ENCODE measurements at regions not wholly inside any gene's neighbourhood (a gene's known extent, or its start where the extent isn't known, plus 50 kb on each side); places are given as distances from the start of the nearest gene placed in this dataset.

DNA sequence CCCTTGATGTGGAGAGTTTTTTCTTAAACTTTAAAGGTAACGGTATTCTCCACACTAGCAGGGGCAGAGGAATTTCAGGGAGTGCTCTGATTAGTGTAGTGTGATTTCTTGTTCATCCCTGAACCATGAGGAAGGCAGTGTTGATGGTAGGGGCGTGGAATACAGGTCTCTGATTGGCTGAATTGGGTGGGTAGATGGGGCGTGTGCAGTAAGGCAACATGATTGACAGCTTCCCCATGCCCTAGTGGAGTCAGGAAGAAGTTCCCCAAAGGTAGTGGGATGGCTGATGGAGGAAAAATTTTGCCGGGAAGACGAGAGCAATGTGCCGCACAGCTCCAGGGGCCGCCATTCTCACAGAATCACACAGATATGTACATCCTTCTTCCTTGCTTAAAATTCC is 97.4 kb upstream of the SALL4 start:
- Histone ChIP-seq H3K36me3 (no peaks in the 10 kb centered on the region), H3K4me1 (no peaks in the 10 kb centered on the region), H3K4me3 (no peak overlapping the region), H3K27me3 (no peaks in the 10 kb centered on the region), H3K27ac (no peak overlapping the region), H3K9me3 (no peaks in the 10 kb centered on the region)
- TF ChIP-seq CTCF (IDR thresholded peaks at IDR 0.05), result no peak
- intact Hi-C loops (cut with DNase I; ENCODE audit: low total_unique reads), result no loop called here
- DNase-seq, result no peak

DNA sequence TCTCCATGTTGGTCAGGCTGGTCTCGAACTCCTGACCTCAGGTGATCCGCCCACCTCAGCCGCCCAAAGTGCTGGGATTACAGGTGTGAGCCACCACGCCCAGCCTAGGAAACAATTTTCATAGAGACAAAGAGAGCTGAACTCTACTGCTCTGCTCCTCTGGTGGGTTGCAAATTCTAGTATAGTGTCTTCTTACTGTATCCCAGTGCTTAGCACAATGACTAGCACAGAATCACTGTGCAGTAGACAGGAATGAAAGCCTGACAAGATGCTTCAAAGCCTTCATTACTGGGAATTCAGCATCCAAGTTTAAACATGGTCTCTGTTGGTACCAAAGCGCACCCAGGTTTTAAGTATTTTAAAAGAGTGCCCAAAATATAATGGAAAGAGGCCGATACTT is 96.5 kb upstream of the SALL4 start:
- no peaks in the 10 kb centered on the region for H3K36me3 ChIP-seq
- intact Hi-C loops (cut with DNase I; ENCODE audit: low total_unique reads), result no loop called here
- no peak for TF ChIP-seq CTCF (IDR thresholded peaks at IDR 0.05)
- no peaks in the 10 kb centered on the region for H3K27me3 ChIP-seq
- H3K4me1 ChIP-seq, result no peaks in the 10 kb centered on the region
- H3K9me3 ChIP-seq, result no peaks in the 10 kb centered on the region
- DNase-seq, result no peak
- no peak overlapping the region for H3K4me3 ChIP-seq
- no peak overlapping the region for H3K27ac ChIP-seq

GRCh38 chr20:51894619-51895018 is 92.3 kb upstream of the SALL4 start:
- no peak overlapping the region for H3K4me3 ChIP-seq
- DNase-seq, result no peak
- H3K9me3 ChIP-seq, result no peaks in the 10 kb centered on the region
- H3K36me3 ChIP-seq, result no peaks in the 10 kb centered on the region
- no peaks in the 10 kb centered on the region for H3K4me1 ChIP-seq
- intact Hi-C loops (cut with DNase I; ENCODE audit: low total_unique reads), result no loop called here
- H3K27me3 ChIP-seq, result no peaks in the 10 kb centered on the region
- no peak for TF ChIP-seq CTCF (IDR thresholded peaks at IDR 0.05)
- no peak overlapping the region for H3K27ac ChIP-seq

DNA sequence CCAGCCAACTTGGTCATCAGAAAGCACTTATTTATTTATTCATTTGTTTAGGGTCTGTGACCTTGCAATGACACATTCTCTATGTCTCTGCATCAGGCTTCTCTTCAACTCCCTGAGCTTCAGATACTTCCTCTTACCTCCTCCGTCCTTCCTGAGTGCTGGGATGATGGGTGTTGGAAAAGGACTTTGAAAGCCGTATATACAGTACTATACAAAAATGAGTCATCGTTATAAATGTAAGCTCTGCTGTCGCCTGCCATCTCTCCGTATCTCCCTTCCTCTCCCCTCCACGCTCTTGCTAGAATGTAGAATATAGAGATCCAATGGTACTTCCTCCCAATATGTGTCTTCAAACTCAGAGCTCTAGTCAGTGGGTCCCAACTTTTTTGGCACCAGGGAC is 91.9 kb upstream of the SALL4 start:
- intact Hi-C loops (cut with DNase I; ENCODE audit: low total_unique reads), result no loop called here
- no peaks in the 10 kb centered on the region for H3K9me3 ChIP-seq
- no peak for TF ChIP-seq CTCF (IDR thresholded peaks at IDR 0.05)

GRCh38 chr20:51893723-51894122 is 91.4 kb upstream of the SALL4 start:
- Histone ChIP-seq H3K27me3 (no peaks in the 10 kb centered on the region), H3K4me3 (no peak overlapping the region), H3K36me3 (no peaks in the 10 kb centered on the region), H3K27ac (no peak overlapping the region), H3K9me3 (no peaks in the 10 kb centered on the region), H3K4me1 (no peaks in the 10 kb centered on the region)
- no peak for TF ChIP-seq CTCF (IDR thresholded peaks at IDR 0.05)
- DNase-seq, result no peak
- intact Hi-C loops (cut with DNase I; ENCODE audit: low total_unique reads), result no loop called here

More for the DNA sequence above, 91.9 kb upstream of the SALL4 start:
- H3K27ac ChIP-seq, result no peak overlapping the region
- no peak for DNase-seq
- H3K27me3 ChIP-seq, result no peaks in the 10 kb centered on the region
- no peaks in the 10 kb centered on the region for H3K36me3 ChIP-seq
- no peak overlapping the region for H3K4me3 ChIP-seq
- H3K4me1 ChIP-seq, result no peaks in the 10 kb centered on the region

DNA sequence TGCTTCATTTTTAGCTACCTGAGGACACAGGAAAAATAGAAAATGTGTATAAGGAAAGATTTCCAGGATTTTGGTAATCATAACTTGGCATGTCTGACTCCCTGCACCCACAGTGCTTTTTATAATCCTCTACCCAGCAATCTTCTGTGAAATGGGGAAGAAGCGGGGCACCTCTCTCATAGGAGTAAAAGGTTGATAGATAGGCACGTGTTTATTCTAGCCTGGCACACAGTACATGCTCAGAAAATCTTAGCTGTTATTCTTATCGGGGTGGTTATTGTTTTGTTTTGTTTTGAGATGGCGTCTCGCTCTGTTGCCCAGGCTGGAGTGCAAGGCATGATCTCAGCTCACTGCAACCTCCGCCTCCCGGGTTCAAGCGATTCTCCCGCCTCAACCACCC is 87.7 kb upstream of the SALL4 start:
- H3K9me3 ChIP-seq, result no peaks in the 10 kb centered on the region
- H3K4me1 ChIP-seq, result no peaks in the 10 kb centered on the region
- H3K4me3 ChIP-seq, result no peak overlapping the region
- no peak for DNase-seq
- intact Hi-C loops (cut with DNase I; ENCODE audit: low total_unique reads), result no loop called here
- no peak for TF ChIP-seq CTCF (IDR thresholded peaks at IDR 0.05)
- no peak overlapping the region for H3K27ac ChIP-seq
- H3K36me3 ChIP-seq, result no peaks in the 10 kb centered on the region
- H3K27me3 ChIP-seq, result no peaks in the 10 kb centered on the region
